Fibroblast of lung (primary cell): ENCODE measurements at regions not wholly inside any gene's neighbourhood (a gene's known extent, or its start where the extent isn't known, plus 50 kb on each side); places are given as distances from the start of the nearest gene placed in this dataset.

Experiments
- DNase-seq, 2 donors: peaks; one replicate each; pipeline versions ENCODE4 v3.0.0 to v3.0.0-alpha.2; 2010; ENCODE audit warnings: low read depth in 2 of 2
- H2AFZ ChIP-seq: 2 replicates; pipeline ENCODE4 v1.5.1; 2012; ENCODE audit warnings: low read length, control low read depth, inconsistent platforms
- H3K27ac ChIP-seq: 2 replicates; pipeline ENCODE4 v1.5.1; 2011; ENCODE audit warnings: low read length, control low read depth; ENCODE audit not compliant: insufficient read depth
- H3K27me3 ChIP-seq: 2 replicates; pipeline ENCODE4 v1.5.1; 2011; ENCODE audit warnings: mild to moderate bottlenecking, low read length; ENCODE audit not compliant: control insufficient read depth, insufficient read depth
- H3K36me3 ChIP-seq: 2 replicates; pipeline ENCODE4 v1.5.1; 2011; ENCODE audit warnings: low read length; ENCODE audit not compliant: control insufficient read depth, insufficient read depth
- H3K4me1 ChIP-seq: 2 replicates; pipeline ENCODE4 v1.5.1; 2011; ENCODE audit warnings: low read length; ENCODE audit not compliant: control insufficient read depth, insufficient read depth; ENCODE audit errors: extremely low read depth
- H3K4me2 ChIP-seq: 2 replicates; pipeline ENCODE4 v1.5.1; 2011; ENCODE audit warnings: low read length, control low read depth; ENCODE audit not compliant: insufficient read depth; ENCODE audit errors: extremely low read depth
- H3K4me3 ChIP-seq, 4 experiments: fragments of 200-600 bp in 1 of 4; sonication (generic) in 1 of 4; replicated peaks in 1 of 4; 2 replicates each; pipeline ENCODE4 v1.5.1; 2011 to 2016; ENCODE audit warnings: low read length in 4 of 4, low read depth in 3 of 4, mild to moderate bottlenecking in 3 of 4, control low read depth in 2 of 4, inconsistent platforms in 1 of 4, mixed read lengths in 1 of 4; ENCODE audit not compliant: insufficient read depth in 1 of 4; ENCODE audit errors: control extremely low read depth in 1 of 4
- H3K79me2 ChIP-seq: 2 replicates; pipeline ENCODE4 v1.5.1; 2012; ENCODE audit warnings: mild to moderate bottlenecking, low read length, inconsistent platforms; ENCODE audit not compliant: control insufficient read depth, insufficient read depth
- H3K9ac ChIP-seq: 2 replicates; pipeline ENCODE4 v1.5.1; 2011; ENCODE audit warnings: mild to moderate bottlenecking, low read length, control low read depth; ENCODE audit not compliant: insufficient read depth
- H3K9me3 ChIP-seq: 2 replicates; pipeline ENCODE4 v1.5.1; 2012; ENCODE audit warnings: low read depth, low read length; ENCODE audit not compliant: control insufficient read depth, insufficient read depth
- H4K20me1 ChIP-seq: 2 replicates; pipeline ENCODE4 v1.5.1; 2011; ENCODE audit warnings: low read length; ENCODE audit not compliant: control insufficient read depth, insufficient read depth; ENCODE audit errors: extremely low read depth
- CTCF ChIP-seq, 2 donors: IDR thresholded peaks in 1 of 2; conservative IDR thresholded peaks in 1 of 2; 1 replicate in 1 of 2; 2 replicates in 1 of 2; pipeline ENCODE4 v1.5.1; 2011 to 2012; ENCODE audit warnings: low read length in 2 of 2, control low read depth in 1 of 2, inconsistent platforms in 1 of 2, low read depth in 1 of 2, mild to moderate bottlenecking in 1 of 2
- EZH2 ChIP-seq: IDR thresholded peaks from 2 replicates; pipeline ENCODE4 v1.5.1; 2012; ENCODE audit warnings: low read length, control low read depth, mild to moderate bottlenecking; ENCODE audit errors: missing control alignments

GRCh38 chr10:10320956-10321355 is 696.7 kb upstream of the CELF2 start:
- H3K4me2 ChIP-seq, result no peak overlapping the region
- H3K4me1 ChIP-seq, result no peaks in the 10 kb centered on the region

GRCh38 chr10:10326116-10326515 is 691.6 kb upstream of the CELF2 start:
- no peaks in the 10 kb centered on the region for H3K36me3 ChIP-seq
- H3K79me2 ChIP-seq, result no peaks in the 10 kb centered on the region
- no peak overlapping the region for H3K4me2 ChIP-seq
- no peaks in the 10 kb centered on the region for H4K20me1 ChIP-seq
- no peaks in the 10 kb centered on the region for H3K27me3 ChIP-seq
- peak; percentile 43 to 88 for DNase-seq
- no peak overlapping the region for H3K9ac ChIP-seq
- H2AFZ ChIP-seq, result no peak overlapping the region
- no peaks in the 10 kb centered on the region for H3K4me1 ChIP-seq
- H3K27ac ChIP-seq, result no peak overlapping the region
- TF ChIP-seq CTCF (conservative IDR thresholded peaks at IDR 0.05 in 1 of 2, IDR thresholded peaks at IDR 0.05 in 1 of 2; ENCODE audit: low read depth in 1 of 2, low read length in 2 of 2) (no peak), EZH2 (no peak)
- no peaks in the 10 kb centered on the region for H3K9me3 ChIP-seq
- H3K4me3 ChIP-seq, result no peak overlapping the region

More at GRCh38 chr10:10320956-10321355, 696.7 kb upstream of the CELF2 start:
- Histone ChIP-seq H4K20me1 (no peaks in the 10 kb centered on the region), H2AFZ (no peak overlapping the region), H3K27ac (no peak overlapping the region), H3K79me2 (no peaks in the 10 kb centered on the region), H3K36me3 (no peaks in the 10 kb centered on the region), H3K27me3 (no peaks in the 10 kb centered on the region), H3K9ac (no peak overlapping the region), H3K9me3 (no peaks in the 10 kb centered on the region), H3K4me3 (no peak overlapping the region)
- DNase-seq, result peak; percentile 74 to 76
- TF ChIP-seq CTCF (conservative IDR thresholded peaks at IDR 0.05 in 1 of 2, IDR thresholded peaks at IDR 0.05 in 1 of 2; ENCODE audit: low read depth in 1 of 2, low read length in 2 of 2) (no peak), EZH2 (no peak)

- Histone ChIP-seq H3K27ac (no peak overlapping the region), H3K79me2 (no peaks in the 10 kb centered on the region), H3K36me3 (no peaks in the 10 kb centered on the region), H4K20me1 (no peaks in the 10 kb centered on the region), H3K4me3 (no peak overlapping the region), H3K4me2 (no peak overlapping the region), H3K4me1 (no peaks in the 10 kb centered on the region), H3K9ac (no peak overlapping the region), H3K9me3 (no peaks in the 10 kb centered on the region), H3K27me3 (no peaks in the 10 kb centered on the region), H2AFZ (no peak overlapping the region)
- DNase-seq, result peak; percentile 4 to 60
- no peak for TF ChIP-seq CTCF (conservative IDR thresholded peaks at IDR 0.05 in 1 of 2, IDR thresholded peaks at IDR 0.05 in 1 of 2; ENCODE audit: low read depth in 1 of 2, low read length in 2 of 2)
- TF ChIP-seq EZH2, result no peak
These were observed 689.7 kb upstream of the CELF2 start for GRCh38 chr10:10327934-10328333.
